IPS-15b (cell line): ENCODE measurements at regions not wholly inside any gene's neighbourhood (a gene's known extent, or its start where the extent isn't known, plus 50 kb on each side); places are given as distances from the start of the nearest gene placed in this dataset.

Source experiments
- H3K27me3 ChIP-seq: one replicate; pipeline ENCODE4 v1.6.1; 2013; ENCODE audit warnings: low read length; ENCODE audit not compliant: control insufficient read depth, insufficient read depth
- H3K36me3 ChIP-seq: one replicate; pipeline ENCODE4 v1.6.1; 2013; ENCODE audit warnings: low read length; ENCODE audit not compliant: control insufficient read depth, insufficient read depth
- H3K4me1 ChIP-seq: one replicate; pipeline ENCODE4 v1.6.1; 2013; ENCODE audit warnings: mild to moderate bottlenecking, low read length; ENCODE audit not compliant: control insufficient read depth, insufficient read depth
- H3K4me3 ChIP-seq: one replicate; pipeline ENCODE4 v1.5.1; 2013; ENCODE audit warnings: low read depth, low read length
- H3K9ac ChIP-seq: one replicate; pipeline ENCODE4 v1.6.1; 2013; ENCODE audit warnings: low read depth, mild to moderate bottlenecking, low read length
- H3K9me3 ChIP-seq: one replicate; pipeline ENCODE4 v1.6.1; 2013; ENCODE audit warnings: mild to moderate bottlenecking, low read length; ENCODE audit not compliant: control insufficient read depth, insufficient read depth

- H3K36me3 ChIP-seq = no peaks in the 10 kb centered on the region
- H3K4me1 ChIP-seq = no peaks in the 10 kb centered on the region
- H3K9ac ChIP-seq = no peak overlapping the region
- no peaks in the 10 kb centered on the region for H3K27me3 ChIP-seq
- H3K4me3 ChIP-seq = no peak overlapping the region
- no peaks in the 10 kb centered on the region for H3K9me3 ChIP-seq
These were observed 572.0 kb upstream of the ZEB2 start for GRCh38 chr2:145091967-145092366.

GRCh38 chr2:145090841-145091761 is 571.2 kb upstream of the ZEB2 start:
- Histone ChIP-seq H3K4me3 (no peak overlapping the region), H3K9ac (no peak overlapping the region), H3K27me3 (no peaks in the 10 kb centered on the region), H3K4me1 (no peaks in the 10 kb centered on the region), H3K36me3 (no peaks in the 10 kb centered on the region), H3K9me3 (no peaks in the 10 kb centered on the region)

GRCh38 chr2:145088756-145089155 is 568.8 kb upstream of the ZEB2 start:
- H3K4me1 ChIP-seq = no peaks in the 10 kb centered on the region
- no peaks in the 10 kb centered on the region for H3K36me3 ChIP-seq
- H3K27me3 ChIP-seq = no peaks in the 10 kb centered on the region
- H3K9me3 ChIP-seq = no peaks in the 10 kb centered on the region
- no peak overlapping the region for H3K9ac ChIP-seq
- H3K4me3 ChIP-seq = no peak overlapping the region

- H3K4me3 ChIP-seq = no peak overlapping the region
- no peaks in the 10 kb centered on the region for H3K9me3 ChIP-seq
- H3K9ac ChIP-seq = no peak overlapping the region
- no peaks in the 10 kb centered on the region for H3K4me1 ChIP-seq
- H3K27me3 ChIP-seq = no peaks in the 10 kb centered on the region
- no peaks in the 10 kb centered on the region for H3K36me3 ChIP-seq
These were observed 567.0 kb upstream of the ZEB2 start for GRCh38 chr2:145086910-145087309.

- Histone ChIP-seq H3K36me3 (no peaks in the 10 kb centered on the region), H3K9ac (no peak overlapping the region), H3K27me3 (no peaks in the 10 kb centered on the region), H3K4me3 (no peak overlapping the region), H3K4me1 (no peaks in the 10 kb centered on the region), H3K9me3 (no peaks in the 10 kb centered on the region)
These were observed 565.7 kb upstream of the ZEB2 start for GRCh38 chr2:145085612-145086011.

GRCh38 chr2:145080426-145080825 is 560.5 kb upstream of the ZEB2 start:
- no peaks in the 10 kb centered on the region for H3K9me3 ChIP-seq
- no peak overlapping the region for H3K4me3 ChIP-seq
- H3K36me3 ChIP-seq = no peaks in the 10 kb centered on the region
- no peaks in the 10 kb centered on the region for H3K27me3 ChIP-seq
- no peak overlapping the region for H3K9ac ChIP-seq
- no peaks in the 10 kb centered on the region for H3K4me1 ChIP-seq

- Histone ChIP-seq H3K4me3 (no peak overlapping the region), H3K4me1 (no peaks in the 10 kb centered on the region), H3K27me3 (no peaks in the 10 kb centered on the region), H3K9ac (no peak overlapping the region), H3K9me3 (no peaks in the 10 kb centered on the region), H3K36me3 (no peaks in the 10 kb centered on the region)
These were observed 559.7 kb upstream of the ZEB2 start for GRCh38 chr2:145079641-145080040.

GRCh38 chr2:145078923-145079322 is 559.0 kb upstream of the ZEB2 start:
- H3K27me3 ChIP-seq = no peaks in the 10 kb centered on the region
- H3K4me1 ChIP-seq = no peaks in the 10 kb centered on the region
- H3K9ac ChIP-seq = no peak overlapping the region
- no peaks in the 10 kb centered on the region for H3K36me3 ChIP-seq
- no peaks in the 10 kb centered on the region for H3K9me3 ChIP-seq
- H3K4me3 ChIP-seq = no peak overlapping the region

- Histone ChIP-seq H3K27me3 (no peaks in the 10 kb centered on the region), H3K36me3 (no peaks in the 10 kb centered on the region), H3K4me1 (no peaks in the 10 kb centered on the region), H3K9ac (no peak overlapping the region), H3K4me3 (no peak overlapping the region), H3K9me3 (no peaks in the 10 kb centered on the region)
These were observed 556.2 kb upstream of the ZEB2 start for GRCh38 chr2:145076085-145076484.

GRCh38 chr2:145075454-145076062 is 555.6 kb upstream of the ZEB2 start:
- H3K4me1 ChIP-seq = no peaks in the 10 kb centered on the region
- H3K9me3 ChIP-seq = no peaks in the 10 kb centered on the region
- H3K4me3 ChIP-seq = no peak overlapping the region
- H3K27me3 ChIP-seq = no peaks in the 10 kb centered on the region
- no peaks in the 10 kb centered on the region for H3K36me3 ChIP-seq
- no peak overlapping the region for H3K9ac ChIP-seq

- Histone ChIP-seq H3K4me1 (no peaks in the 10 kb centered on the region), H3K4me3 (no peak overlapping the region), H3K9ac (no peak overlapping the region), H3K36me3 (no peaks in the 10 kb centered on the region), H3K9me3 (no peaks in the 10 kb centered on the region), H3K27me3 (no peaks in the 10 kb centered on the region)
These were observed 550.8 kb upstream of the ZEB2 start for GRCh38 chr2:145070703-145071102.

GRCh38 chr2:145068509-145068908 is 548.6 kb upstream of the ZEB2 start:
- Histone ChIP-seq H3K36me3 (no peaks in the 10 kb centered on the region), H3K27me3 (no peaks in the 10 kb centered on the region), H3K4me3 (no peak overlapping the region), H3K9ac (no peak overlapping the region), H3K9me3 (no peaks in the 10 kb centered on the region), H3K4me1 (no peaks in the 10 kb centered on the region)
